RWPE1 (cell line): ENCODE measurements at regions not wholly inside any gene's neighbourhood (a gene's known extent, or its start where the extent isn't known, plus 50 kb on each side); places are given as distances from the start of the nearest gene placed in this dataset.

ENCODE experiments used
- CTCF ChIA-PET: fragments of 350-600 bp; sonication (Branson Sonifier 250); formaldehyde crosslinking; extraction: SDS; loops from one replicate; lab custom pipeline; 2021; lab: Yijun Ruan, JAX
- POLR2A ChIA-PET: fragments of 400-600 bp; formaldehyde crosslinking; extraction: SDS; loops from one replicate; lab custom pipeline; 2020; ENCODE audit warnings: antibody characterized with exemption; ENCODE audit not compliant: low non-redundant PET; lab: Yijun Ruan, JAX
- DNase-seq: peaks from one replicate; pipeline ENCODE4 v3.0.0; 2012; ENCODE audit warnings: low spot score
- H3K27ac ChIP-seq: fragments of 450-650 bp; 2 replicates; pipeline ENCODE4 v1.5.1; 2017
- TF ChIP-seq, protein P1 (sequence below): fragments of 450-650 bp; conservative IDR thresholded peaks from 2 replicates; pipeline ENCODE4 v1.5.1; 2017; ENCODE audit warnings: low read depth, mild to moderate bottlenecking

DNA sequence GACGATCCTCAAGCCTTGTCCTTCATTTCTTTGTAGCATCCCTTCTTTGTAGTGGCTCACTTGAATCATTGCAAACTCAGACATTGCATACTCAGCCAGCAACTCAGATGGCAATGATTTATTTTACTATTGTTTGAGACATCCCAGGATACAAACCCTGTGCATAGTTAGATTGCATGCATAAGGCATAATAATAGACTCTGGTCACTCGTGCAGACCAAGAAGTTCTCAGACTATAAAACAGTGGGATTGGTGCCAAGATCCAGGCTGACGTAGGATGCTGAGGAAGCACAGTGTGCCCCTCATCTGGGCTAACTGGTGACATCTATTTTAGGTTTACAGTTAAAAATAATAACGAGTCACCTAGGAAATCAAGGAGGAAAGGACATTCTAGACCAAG, 142.3 kb downstream of the PMP22 start:
- no peak overlapping the region for H3K27ac ChIP-seq
- no peak for DNase-seq
- TF ChIP-seq, protein P1, sequence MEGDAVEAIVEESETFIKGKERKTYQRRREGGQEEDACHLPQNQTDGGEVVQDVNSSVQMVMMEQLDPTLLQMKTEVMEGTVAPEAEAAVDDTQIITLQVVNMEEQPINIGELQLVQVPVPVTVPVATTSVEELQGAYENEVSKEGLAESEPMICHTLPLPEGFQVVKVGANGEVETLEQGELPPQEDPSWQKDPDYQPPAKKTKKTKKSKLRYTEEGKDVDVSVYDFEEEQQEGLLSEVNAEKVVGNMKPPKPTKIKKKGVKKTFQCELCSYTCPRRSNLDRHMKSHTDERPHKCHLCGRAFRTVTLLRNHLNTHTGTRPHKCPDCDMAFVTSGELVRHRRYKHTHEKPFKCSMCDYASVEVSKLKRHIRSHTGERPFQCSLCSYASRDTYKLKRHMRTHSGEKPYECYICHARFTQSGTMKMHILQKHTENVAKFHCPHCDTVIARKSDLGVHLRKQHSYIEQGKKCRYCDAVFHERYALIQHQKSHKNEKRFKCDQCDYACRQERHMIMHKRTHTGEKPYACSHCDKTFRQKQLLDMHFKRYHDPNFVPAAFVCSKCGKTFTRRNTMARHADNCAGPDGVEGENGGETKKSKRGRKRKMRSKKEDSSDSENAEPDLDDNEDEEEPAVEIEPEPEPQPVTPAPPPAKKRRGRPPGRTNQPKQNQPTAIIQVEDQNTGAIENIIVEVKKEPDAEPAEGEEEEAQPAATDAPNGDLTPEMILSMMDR: no peak
- CTCF ChIA-PET: no interaction called here
- POLR2A ChIA-PET: no interaction called here

DNA sequence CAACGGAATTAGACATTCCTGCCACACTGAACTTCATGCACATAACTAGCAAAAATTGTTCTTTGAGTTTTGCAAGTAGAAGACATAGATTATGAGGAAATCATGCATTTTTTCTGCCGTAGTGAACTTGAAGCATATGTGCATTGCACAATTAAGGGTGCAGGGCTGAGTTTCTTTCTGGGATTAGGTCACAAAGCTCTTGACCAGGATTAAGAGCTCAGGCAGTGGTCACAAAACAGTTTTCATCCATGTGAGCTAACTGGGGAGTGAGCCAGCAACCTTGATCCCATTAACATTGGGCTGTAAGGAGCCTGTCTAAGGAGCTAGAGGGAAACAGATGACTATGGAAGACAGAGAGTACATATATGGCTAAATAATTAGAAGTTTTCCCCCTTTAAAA, 143.7 kb downstream of the PMP22 start:
- ChIA-PET CTCF (no interaction called here), POLR2A (no interaction called here)
- DNase-seq: no peak
- TF ChIP-seq, protein P1: no peak
- no peak overlapping the region for H3K27ac ChIP-seq

DNA sequence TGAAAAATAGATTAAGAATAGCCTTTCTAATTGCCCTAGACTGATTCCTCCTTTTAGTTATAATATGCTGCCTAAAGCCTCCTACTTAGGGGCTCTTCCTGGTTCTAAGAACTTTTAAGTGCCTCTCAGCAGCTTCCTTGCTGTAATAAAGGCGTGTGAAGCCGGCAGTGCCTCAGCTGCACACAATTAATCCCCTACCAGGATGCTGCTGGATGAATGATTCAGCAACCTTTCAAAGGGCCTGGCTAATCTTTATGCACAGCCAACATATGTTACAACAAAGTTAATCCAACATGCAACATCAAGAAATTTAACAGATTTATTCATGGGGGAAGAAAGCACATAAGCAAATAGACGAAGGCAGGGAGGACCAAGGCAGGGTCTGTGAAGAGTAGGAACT, 145.2 kb downstream of the PMP22 start:
- DNase-seq: no peak
- TF ChIP-seq, protein P1: no peak
- POLR2A ChIA-PET: no interaction called here
- H3K27ac ChIP-seq: no peak overlapping the region
- CTCF ChIA-PET: interaction anchor here (0.6 kb wide), 1 partner anchor 1475 kb away, joined by 3 read pairs; no protein-coding TSS in a partner anchor

DNA sequence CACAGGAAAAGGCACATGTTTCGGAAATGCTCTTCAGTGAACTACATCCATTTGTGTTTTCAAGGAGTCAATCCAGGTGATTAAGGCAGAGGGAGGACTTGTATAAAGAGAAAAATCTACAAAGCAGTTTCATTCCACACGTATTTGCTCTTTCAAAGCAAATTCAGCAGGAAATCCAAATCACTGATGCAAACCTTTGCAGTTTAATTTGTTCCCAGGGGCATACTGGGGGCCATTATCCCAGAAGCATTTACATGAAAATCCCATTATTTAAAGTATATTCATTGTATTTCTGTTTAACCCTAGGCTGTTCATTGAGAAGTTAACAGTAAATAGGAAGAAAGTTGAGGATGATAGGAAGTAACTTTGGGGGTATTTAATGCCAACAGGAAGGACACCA, 147.9 kb downstream of the PMP22 start:
- no peak for DNase-seq
- CTCF ChIA-PET: no interaction called here

DNA sequence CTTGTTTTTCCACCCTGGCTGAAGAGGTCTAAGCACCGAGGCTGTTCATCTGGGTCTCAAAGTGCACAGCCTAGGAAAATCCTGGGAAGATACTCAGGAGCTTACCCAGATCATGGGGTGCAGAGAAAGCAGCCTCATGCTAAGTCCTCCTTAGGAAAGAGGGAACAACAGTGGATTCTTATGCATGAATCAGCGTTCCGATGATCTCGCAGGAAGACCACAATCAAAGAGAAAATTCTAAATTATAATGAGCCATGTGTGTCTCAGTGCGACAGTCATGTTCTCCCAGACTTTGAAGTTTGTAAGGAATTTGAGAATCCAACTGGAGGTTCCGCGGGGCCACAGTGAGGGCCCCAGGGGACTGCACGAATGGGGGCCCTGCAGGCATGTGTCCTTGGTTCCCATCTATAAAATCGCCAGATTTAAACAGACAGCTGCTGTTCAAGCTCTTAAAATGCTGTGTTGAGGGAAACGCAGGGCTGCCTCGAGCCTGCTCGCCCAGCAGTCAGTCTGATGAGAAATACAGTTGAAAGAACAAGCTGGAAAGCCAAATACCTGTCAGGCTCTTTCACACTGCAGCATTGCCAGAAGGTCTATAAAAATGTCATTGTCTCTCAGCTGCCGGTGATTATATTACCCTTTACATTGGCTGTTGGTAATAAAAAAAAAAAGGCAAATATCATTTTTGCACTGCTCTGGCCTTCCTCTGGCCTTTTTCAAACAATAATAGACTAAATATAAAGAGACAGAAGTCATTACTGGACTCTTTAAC, 152.1 kb downstream of the PMP22 start:
- DNase-seq: no peak
- H3K27ac ChIP-seq: no peak overlapping the region
- TF ChIP-seq, protein P1: no peak
- POLR2A ChIA-PET: no interaction called here
- CTCF ChIA-PET: no interaction called here

More for the DNA sequence above, 147.9 kb downstream of the PMP22 start:
- POLR2A ChIA-PET: no interaction called here
- H3K27ac ChIP-seq: no peak overlapping the region
- TF ChIP-seq, protein P1: no peak

DNA sequence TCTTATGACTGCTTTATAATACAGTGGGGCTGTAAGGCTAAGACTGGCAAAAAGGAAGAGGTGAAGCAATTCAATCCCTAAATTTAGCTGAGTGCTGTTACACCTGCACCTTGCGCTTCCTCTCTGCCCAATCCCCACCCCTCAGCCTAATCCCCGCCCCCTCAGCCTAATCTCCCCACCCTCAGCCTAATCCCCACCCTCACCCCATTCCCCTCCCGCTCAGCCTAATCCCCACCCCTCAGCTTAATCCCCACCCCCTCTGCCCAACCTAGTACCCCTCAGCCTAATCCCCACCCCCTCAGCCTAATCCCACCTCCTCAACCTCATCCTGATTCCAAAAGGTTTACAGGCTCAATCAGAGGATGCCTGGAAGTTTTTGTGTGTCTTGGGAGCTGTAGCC, 155.5 kb downstream of the PMP22 start:
- TF ChIP-seq, protein P1: no peak
- no peak overlapping the region for H3K27ac ChIP-seq
- ChIA-PET CTCF (interaction anchor here (0.6 kb wide), 1 partner anchor 147 kb away, joined by 3 read pairs; no protein-coding TSS in a partner anchor), POLR2A (no interaction called here)
- DNase-seq: no peak
